Suprapubic skin (tissue), 3 donors: ENCODE measurements at regions not wholly inside any gene's neighbourhood (a gene's known extent, or its start where the extent isn't known, plus 50 kb on each side); places are given as distances from the start of the nearest gene placed in this dataset.

Experiments
- CTCF ChIP-seq, 2 donors: fragments of 200-600 bp in 1 of 2; fragments of 450-650 bp in 1 of 2; sonication (generic) in 1 of 2; IDR thresholded peaks; one replicate each; pipeline ENCODE4 v1.5.1; 2016 to 2019; ENCODE audit warnings: antibody characterized with exemption in 2 of 2, mild to moderate bottlenecking in 1 of 2, moderate library complexity in 1 of 2
- POLR2A ChIP-seq, 2 donors: fragments of 450-650 bp; IDR thresholded peaks; one replicate each; pipeline ENCODE4 v1.6.1; 2017; ENCODE audit warnings: antibody characterized with exemption in 2 of 2, mild to moderate bottlenecking in 2 of 2, moderate library complexity in 2 of 2

- TF ChIP-seq CTCF (IDR thresholded peaks at IDR 0.05) (no peak), POLR2A (IDR thresholded peaks at IDR 0.05) (no peak)
Observed at GRCh38 chr2:196360650-196361049, 189.3 kb upstream of the STK17B start.
